Esophagus muscularis mucosa (tissue), 4 donors: ENCODE measurements at regions not wholly inside any gene's neighbourhood (a gene's known extent, or its start where the extent isn't known, plus 50 kb on each side); places are given as distances from the start of the nearest gene placed in this dataset.

ENCODE experiments used
- CTCF ChIP-seq, 3 experiments: fragments of 200-600 bp in 2 of 3; fragments of 450-650 bp in 1 of 3; sonication (generic) in 2 of 3; IDR thresholded peaks; one replicate each; pipeline ENCODE4 v1.5.1; 2017 to 2019; ENCODE audit warnings: antibody characterized with exemption in 3 of 3, mild to moderate bottlenecking in 2 of 3, moderate library complexity in 1 of 3
- EP300 ChIP-seq: sonication (generic); formaldehyde crosslinking; IDR thresholded peaks from one replicate; pipeline ENCODE4 v1.6.1; 2017; ENCODE audit warnings: antibody characterized with exemption
- POLR2A ChIP-seq: fragments of 450-650 bp; IDR thresholded peaks from one replicate; pipeline ENCODE4 v1.6.1; 2017; ENCODE audit warnings: antibody characterized with exemption, moderate library complexity, mild to moderate bottlenecking, low read depth
- POLR2AphosphoS5 ChIP-seq, 2 donors: sonication (generic); formaldehyde crosslinking; IDR thresholded peaks; one replicate each; pipeline ENCODE4 v1.6.1; 2017; ENCODE audit warnings: antibody characterized with exemption in 2 of 2

DNA sequence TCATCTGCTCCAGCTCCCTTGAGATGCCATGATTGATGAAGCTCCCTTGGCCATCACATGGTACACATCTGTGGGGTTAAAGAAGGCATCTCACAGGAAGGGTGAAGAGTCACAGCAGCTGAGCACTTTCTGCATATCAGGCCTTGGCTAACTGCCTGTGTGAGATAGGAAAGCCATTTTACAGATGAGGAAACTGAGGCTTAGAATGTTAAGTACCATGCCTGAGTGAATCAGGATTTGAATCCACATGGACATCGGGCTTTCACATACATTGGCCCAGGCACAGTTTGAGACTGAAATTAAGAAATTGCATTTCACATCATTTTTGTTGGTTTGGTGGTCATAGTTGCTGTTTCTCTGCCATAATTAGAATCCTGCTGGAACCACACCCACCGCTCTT lies 126.8 kb downstream of the BCL2L11 start:
- TF ChIP-seq CTCF (IDR thresholded peaks at IDR 0.05), result no peak
- no peak for TF ChIP-seq POLR2A
- TF ChIP-seq EP300, result no peak
- no peak for TF ChIP-seq POLR2AphosphoS5 (IDR thresholded peaks at IDR 0.05)
